WERI-Rb-1 (cell line): ENCODE measurements at regions not wholly inside any gene's neighbourhood (a gene's known extent, or its start where the extent isn't known, plus 50 kb on each side); places are given as distances from the start of the nearest gene placed in this dataset.

ENCODE experiments used
- DNase-seq: peaks from one replicate; pipeline ENCODE4 v3.0.0-alpha.2; 2020
- H3K27ac ChIP-seq: fragments of 250-450 bp; sonication (Bioruptor Pico); 2 replicates; pipeline ENCODE4 v1.5.1; 2020; ENCODE audit warnings: mild to moderate bottlenecking, moderate library complexity
- H3K27me3 ChIP-seq: fragments of 250-450 bp; sonication (Bioruptor Pico); 2 replicates; pipeline ENCODE4 v1.5.1; 2021; ENCODE audit warnings: mild to moderate bottlenecking, low read depth, moderate library complexity; ENCODE audit not compliant: insufficient read depth, severe bottlenecking
- H3K36me3 ChIP-seq: fragments of 250-450 bp; sonication (Bioruptor Pico); 2 replicates; pipeline ENCODE4 v1.5.1; 2020; ENCODE audit warnings: mild to moderate bottlenecking, moderate library complexity
- H3K4me3 ChIP-seq: 2 replicates; pipeline ENCODE4 v1.5.1; 2011; ENCODE audit warnings: low read depth, mild to moderate bottlenecking, control low read depth, low read length
- H3K9me3 ChIP-seq: fragments of 250-450 bp; sonication (Bioruptor Pico); 2 replicates; pipeline ENCODE4 v1.5.1; 2021; ENCODE audit warnings: mild to moderate bottlenecking, moderate library complexity; ENCODE audit not compliant: severe bottlenecking
- CTCF ChIP-seq: IDR thresholded peaks from 2 replicates; pipeline ENCODE4 v1.5.1; 2011; ENCODE audit warnings: low read depth, mild to moderate bottlenecking, control low read depth, inconsistent platforms, low read length

GRCh38 chr3:116916836-116917235 lies 207.3 kb downstream of the TUSC7 start:
- no peak overlapping the region for H3K27ac ChIP-seq

DNA sequence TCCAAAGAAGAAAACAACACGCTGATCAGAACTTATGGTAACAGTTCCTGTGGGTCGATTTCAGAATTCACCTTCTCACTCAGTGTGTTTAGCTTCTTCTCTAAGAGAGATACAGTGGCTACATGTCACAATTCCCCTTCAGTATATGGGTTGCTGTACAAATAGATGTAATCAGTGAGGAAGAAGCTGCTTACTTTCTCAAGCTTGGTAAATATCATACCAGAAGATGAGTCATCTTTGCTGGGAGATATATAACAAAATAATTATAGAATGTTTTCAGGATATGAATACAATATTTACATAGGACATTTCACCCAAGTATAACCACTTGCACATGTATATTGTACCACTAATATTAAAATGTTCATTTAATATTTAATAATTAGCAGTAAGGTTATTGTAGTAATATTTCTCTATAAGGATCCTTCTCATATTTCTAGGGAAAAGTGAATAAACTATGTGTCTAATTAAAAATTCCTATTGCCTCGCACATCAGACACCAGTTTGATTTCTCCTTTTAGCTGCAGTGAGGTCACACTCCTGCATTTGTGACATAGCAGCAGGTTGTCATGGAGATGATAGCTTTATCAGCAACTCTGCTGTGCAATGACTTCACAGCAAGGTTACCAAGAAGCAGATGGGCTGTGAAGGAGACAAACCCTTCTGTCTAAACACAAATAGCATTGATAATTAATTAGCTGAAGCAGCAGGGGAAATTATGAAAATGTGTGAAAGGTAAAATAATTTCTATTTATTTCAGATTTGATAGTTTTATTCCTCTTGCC lies 211.4 kb downstream of the TUSC7 start:
- H3K4me3 ChIP-seq = no peak overlapping the region
- peaks cover 34% of the 10 kb centered on the region for H3K27me3 ChIP-seq
- H3K36me3 ChIP-seq = no peaks in the 10 kb centered on the region
- no peak for TF ChIP-seq CTCF
- H3K9me3 ChIP-seq = no peaks in the 10 kb centered on the region
- no peak overlapping the region for H3K27ac ChIP-seq
- DNase-seq = no peak

More at GRCh38 chr3:116916836-116917235, 207.3 kb downstream of the TUSC7 start:
- Histone ChIP-seq H3K36me3 (no peaks in the 10 kb centered on the region), H3K4me3 (no peak overlapping the region), H3K27me3 (peaks cover 51% of the 10 kb centered on the region), H3K9me3 (no peaks in the 10 kb centered on the region)
- no peak for TF ChIP-seq CTCF
- no peak for DNase-seq

DNA sequence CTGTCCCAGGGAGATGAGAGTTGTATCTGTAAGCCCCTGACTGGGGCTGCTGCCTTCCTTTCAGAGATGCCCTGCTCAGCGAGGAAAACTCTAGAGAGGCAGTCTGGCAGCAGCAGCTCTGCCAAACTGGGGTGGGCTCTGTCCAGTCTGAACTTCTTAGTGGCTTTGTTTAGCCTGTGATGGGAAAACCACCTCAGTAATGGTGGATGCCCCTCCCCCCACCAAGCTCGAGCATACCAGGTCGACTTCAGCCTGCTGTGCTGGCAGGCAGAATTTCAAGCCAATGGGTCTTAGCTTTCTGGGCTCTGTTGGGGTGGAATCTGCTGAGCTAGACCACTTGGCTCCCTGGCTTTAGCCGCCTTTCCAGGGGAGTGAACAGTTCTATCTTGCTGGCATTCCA lies 218.3 kb downstream of the TUSC7 start:
- no peak for DNase-seq

GRCh38 chr3:116929505-116930222 lies 220.1 kb downstream of the TUSC7 start:
- H3K27me3 ChIP-seq = peaks cover 49% of the 10 kb centered on the region
- TF ChIP-seq CTCF = no peak
- H3K9me3 ChIP-seq = no peaks in the 10 kb centered on the region
- H3K36me3 ChIP-seq = no peaks in the 10 kb centered on the region
- DNase-seq = no peak
- no peak overlapping the region for H3K4me3 ChIP-seq
- H3K27ac ChIP-seq = no peak overlapping the region

More for the DNA sequence above, 218.3 kb downstream of the TUSC7 start:
- H3K27me3 ChIP-seq = peaks cover 48% of the 10 kb centered on the region
- no peak for TF ChIP-seq CTCF
- H3K27ac ChIP-seq = no peak overlapping the region
- H3K36me3 ChIP-seq = no peaks in the 10 kb centered on the region
- no peaks in the 10 kb centered on the region for H3K9me3 ChIP-seq
- no peak overlapping the region for H3K4me3 ChIP-seq

DNA sequence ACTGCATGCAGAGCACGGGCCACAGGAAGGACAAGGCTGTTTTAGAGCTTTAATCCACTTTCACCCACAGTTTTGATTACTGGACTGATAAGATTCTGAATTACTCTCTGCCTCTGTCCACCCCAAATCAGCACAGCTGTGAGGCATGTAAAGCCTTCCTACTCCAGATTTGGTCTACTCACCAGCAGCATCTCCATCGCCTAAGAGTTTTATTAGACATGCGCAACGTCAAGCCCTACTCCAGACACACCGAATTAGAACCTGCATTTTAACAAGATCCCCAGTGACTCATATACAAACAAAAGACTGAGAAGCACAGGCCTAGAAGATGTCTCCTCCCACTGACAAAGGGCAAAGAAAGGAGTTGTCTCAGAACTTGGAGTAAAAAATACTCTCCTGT lies 221.2 kb downstream of the TUSC7 start:
- DNase-seq = no peak
- no peak overlapping the region for H3K27ac ChIP-seq
- no peak for TF ChIP-seq CTCF
- no peaks in the 10 kb centered on the region for H3K36me3 ChIP-seq
- peaks cover 55% of the 10 kb centered on the region for H3K27me3 ChIP-seq
- H3K4me3 ChIP-seq = no peak overlapping the region
- H3K9me3 ChIP-seq = no peaks in the 10 kb centered on the region
